CD14-positive monocyte (primary cell): ENCODE measurements at regions not wholly inside any gene's neighbourhood (a gene's known extent, or its start where the extent isn't known, plus 50 kb on each side); places are given as distances from the start of the nearest gene placed in this dataset.

Experiments
- DNase-seq, 3 donors: peaks; one replicate each; pipeline ENCODE4 v3.0.0-alpha.2; 2011 to 2022
- H2AFZ ChIP-seq: 2 replicates; pipeline ENCODE4 v1.6.0; 2012; ENCODE audit warnings: mild to moderate bottlenecking, low read depth, low read length, inconsistent platforms; ENCODE audit not compliant: insufficient read depth, poor library complexity, severe bottlenecking
- H3K27ac ChIP-seq, 2 donors: 1 replicate in 1 of 2; 2 replicates in 1 of 2; pipeline ENCODE4 v1.5.1; 2012 to 2013; ENCODE audit warnings: low read length in 2 of 2, control low read depth in 1 of 2, inconsistent platforms in 1 of 2, low read depth in 1 of 2, mild to moderate bottlenecking in 1 of 2
- H3K27me3 ChIP-seq, 2 donors: one replicate each; pipeline versions ENCODE4 v1.6.0 to v1.6.1; 2011 to 2013; ENCODE audit warnings: low read length in 2 of 2; ENCODE audit not compliant: control insufficient read depth in 2 of 2, insufficient read depth in 2 of 2
- H3K36me3 ChIP-seq, 2 donors: replicated peaks in 1 of 2; 1 replicate in 1 of 2; 2 replicates in 1 of 2; pipeline versions ENCODE4 v1.5.1 to v1.6.1; 2012 to 2013; ENCODE audit warnings: low read length in 2 of 2, control low read depth in 1 of 2, inconsistent platforms in 1 of 2, mild to moderate bottlenecking in 1 of 2; ENCODE audit not compliant: insufficient read depth in 2 of 2, control insufficient read depth in 1 of 2
- H3K4me1 ChIP-seq, 2 donors: 1 replicate in 1 of 2; 2 replicates in 1 of 2; pipeline versions ENCODE4 v1.5.1 to v1.6.1; 2012 to 2013; ENCODE audit warnings: low read length in 2 of 2, control low read depth in 1 of 2, inconsistent platforms in 1 of 2, mild to moderate bottlenecking in 1 of 2, moderate library complexity in 1 of 2; ENCODE audit not compliant: insufficient read depth in 2 of 2, control insufficient read depth in 1 of 2
- H3K4me2 ChIP-seq: replicated peaks from 2 replicates; pipeline ENCODE3; 2012; ENCODE audit warnings: low read length, moderate library complexity, mild to moderate bottlenecking; ENCODE audit not compliant: poor library complexity, severe bottlenecking; ENCODE audit errors: extremely low read depth
- H3K4me3 ChIP-seq, 3 experiments: fragments of 200-600 bp in 1 of 3; sonication (generic) in 1 of 3; replicated peaks in 1 of 3; 1 replicate in 2 of 3; 2 replicates in 1 of 3; pipeline ENCODE4 v1.5.1; 2011 to 2013; ENCODE audit warnings: low read length in 3 of 3, mild to moderate bottlenecking in 3 of 3, control low read depth in 2 of 3, low read depth in 2 of 3, inconsistent platforms in 1 of 3, moderate library complexity in 1 of 3
- H3K79me2 ChIP-seq: 2 replicates; pipeline ENCODE4 v1.6.0; 2012; ENCODE audit warnings: mild to moderate bottlenecking, control low read depth, inconsistent platforms, low read length, moderate library complexity; ENCODE audit not compliant: insufficient read depth
- H3K9ac ChIP-seq: 2 replicates; pipeline ENCODE4 v1.6.0; 2017; ENCODE audit warnings: low read length, mild to moderate bottlenecking; ENCODE audit not compliant: insufficient read depth, poor library complexity, severe bottlenecking
- H3K9me3 ChIP-seq, 2 donors: replicated peaks in 1 of 2; 1 replicate in 1 of 2; 2 replicates in 1 of 2; pipeline versions ENCODE4 v1.5.1 to v1.6.1; 2012 to 2013; ENCODE audit warnings: low read length in 2 of 2, control low read depth in 1 of 2; ENCODE audit not compliant: control insufficient read depth in 1 of 2, insufficient read depth in 1 of 2
- H4K20me1 ChIP-seq: 2 replicates; pipeline ENCODE4 v1.6.0; 2012; ENCODE audit warnings: mild to moderate bottlenecking, low read length, control low read depth, moderate library complexity; ENCODE audit not compliant: insufficient read depth
- H3K27ac Mint-ChIP-seq, 7 donors: one replicate each; pipeline ENCODE4 v1.8.0; 2020; ENCODE audit warnings: mild to moderate bottlenecking in 7 of 7, mixed read lengths in 7 of 7, moderate library complexity in 6 of 7, inconsistent platforms in 2 of 7
- H3K27me3 Mint-ChIP-seq, 3 donors: one replicate each; pipeline ENCODE4 v1.8.0; 2021 to 2022; ENCODE audit warnings: low read depth in 3 of 3, mild to moderate bottlenecking in 3 of 3, mixed read lengths in 3 of 3, moderate library complexity in 3 of 3, inconsistent platforms in 1 of 3
- H3K36me3 Mint-ChIP-seq, 2 donors: one replicate each; pipeline ENCODE4 v1.8.0; 2020; ENCODE audit warnings: mixed read lengths in 2 of 2, inconsistent platforms in 1 of 2, mild to moderate bottlenecking in 1 of 2
- H3K4me1 Mint-ChIP-seq: one replicate; pipeline ENCODE4 v1.8.0; 2020; ENCODE audit warnings: mild to moderate bottlenecking, mixed read lengths
- H3K4me3 Mint-ChIP-seq, 2 donors: one replicate each; pipeline ENCODE4 v1.8.0; 2020; ENCODE audit warnings: mild to moderate bottlenecking in 2 of 2, mixed read lengths in 2 of 2, moderate library complexity in 1 of 2
- H3K9me3 Mint-ChIP-seq, 7 donors: one replicate each; pipeline ENCODE4 v1.8.0; 2020 to 2022; ENCODE audit warnings: mixed read lengths in 7 of 7, mild to moderate bottlenecking in 6 of 7, moderate library complexity in 6 of 7, inconsistent platforms in 2 of 7
- CTCF ChIP-seq: fragments of 200-600 bp; IDR thresholded peaks from one replicate; pipeline ENCODE4 v1.8.0; 2022; ENCODE audit warnings: antibody characterized with exemption, mild to moderate bottlenecking
- WGBS: methylation state at CpG from one replicate; pipeline ENCODE4 v1.1.5; 2013; ENCODE audit warnings: missing lambda C conversion rate; ENCODE audit not compliant: insufficient coverage; 5-methylcytosine and 5-hydroxymethylcytosine counted together
- intact Hi-C, 2 donors: fragments of 100-400 bp; cut with micrococcal nuclease; formaldehyde crosslinking; loops; one replicate each; pipeline versions ENCODE4 v1.15.0 to v1.15.1; 2023

- H3K4me1 Mint-ChIP-seq, result peaks cover 7% of the 10 kb centered on the region
- no CpG with 5 or more reads among the region's 3 CpGs for WGBS
- H3K36me3 Mint-ChIP-seq, result no peaks in the 10 kb centered on the region
- peaks cover 0 to 8% (median 2%) of the 10 kb centered on the region in 7 donors for H3K9me3 Mint-ChIP-seq
- H3K27ac Mint-ChIP-seq, result no peak overlapping the region
- Histone ChIP-seq H2AFZ (no peak overlapping the region), H3K79me2 (no peaks in the 10 kb centered on the region), H3K27me3 (peaks cover 0 to 4% of the 10 kb centered on the region in 2 donors), H3K36me3 (no peaks in the 10 kb centered on the region), H4K20me1 (no peaks in the 10 kb centered on the region), H3K9ac (no peak overlapping the region), H3K9me3 (no peaks in the 10 kb centered on the region), H3K4me3 (no peak overlapping the region), H3K27ac (no peak overlapping the region), H3K4me2 (no peak overlapping the region), H3K4me1 (no peaks in the 10 kb centered on the region)
- H3K4me3 Mint-ChIP-seq, result no peak overlapping the region
- intact Hi-C loops, result no loop called here
- no peak for TF ChIP-seq CTCF
- peaks cover 5 to 25% (median 6%) of the 10 kb centered on the region in 3 donors for H3K27me3 Mint-ChIP-seq
- no peak for DNase-seq
These were observed 110.7 kb upstream of the SMLR1 start for GRCh38 chr6:130716466-130716865.

GRCh38 chr6:130717657-130718056, 109.5 kb upstream of the SMLR1 start:
- intact Hi-C loops, result no loop called here
- no peak overlapping the region for H3K9ac ChIP-seq

More at GRCh38 chr6:130717657-130718056, 109.5 kb upstream of the SMLR1 start:
- H3K36me3 Mint-ChIP-seq, result no peaks in the 10 kb centered on the region
- Histone ChIP-seq H3K9me3 (no peaks in the 10 kb centered on the region), H3K4me2 (no peak overlapping the region), H3K4me3 (no peak overlapping the region), H4K20me1 (no peaks in the 10 kb centered on the region), H3K27ac (no peak overlapping the region), H3K27me3 (peaks cover 0 to 4% of the 10 kb centered on the region in 2 donors), H3K79me2 (no peaks in the 10 kb centered on the region), H3K4me1 (no peaks in the 10 kb centered on the region), H3K36me3 (no peaks in the 10 kb centered on the region), H2AFZ (no peak overlapping the region)
- peaks cover 0 to 8% (median 2%) of the 10 kb centered on the region in 7 donors for H3K9me3 Mint-ChIP-seq
- no peak for TF ChIP-seq CTCF
- peaks cover 7% of the 10 kb centered on the region for H3K4me1 Mint-ChIP-seq
- WGBS, result no CpG with 5 or more reads among the region's 1 CpG
- peaks cover 6 to 27% (median 7%) of the 10 kb centered on the region in 3 donors for H3K27me3 Mint-ChIP-seq
- no peak overlapping the region for H3K27ac Mint-ChIP-seq
- DNase-seq, result no peak
- no peak overlapping the region for H3K4me3 Mint-ChIP-seq
